Endothelial cell (in vitro differentiated cells): ENCODE measurements at regions not wholly inside any gene's neighbourhood (a gene's known extent, or its start where the extent isn't known, plus 50 kb on each side); places are given as distances from the start of the nearest gene placed in this dataset.

ENCODE experiments used
- DNase-seq: peaks from one replicate; pipeline ENCODE4 v3.0.0; 2021; ENCODE audit warnings: low spot score
- H3K27ac Mint-ChIP-seq: one replicate; pipeline ENCODE4 v1.8.0; 2021; ENCODE audit warnings: mixed read lengths, inconsistent platforms; ENCODE audit not compliant: unreplicated experiment
- H3K27me3 Mint-ChIP-seq: one replicate; pipeline ENCODE4 v1.8.0; 2021; ENCODE audit warnings: mild to moderate bottlenecking, moderate library complexity, mixed read lengths, inconsistent platforms; ENCODE audit not compliant: unreplicated experiment
- H3K36me3 Mint-ChIP-seq: one replicate; pipeline ENCODE4 v1.8.0; 2021; ENCODE audit warnings: mild to moderate bottlenecking, low read depth, mixed read lengths, inconsistent platforms; ENCODE audit not compliant: unreplicated experiment
- H3K4me1 Mint-ChIP-seq: one replicate; pipeline ENCODE4 v1.8.0; 2021; ENCODE audit warnings: mild to moderate bottlenecking, mixed read lengths, inconsistent platforms; ENCODE audit not compliant: unreplicated experiment
- H3K4me3 Mint-ChIP-seq: one replicate; pipeline ENCODE4 v1.8.0; 2021; ENCODE audit warnings: mild to moderate bottlenecking, mixed read lengths, inconsistent platforms; ENCODE audit not compliant: unreplicated experiment
- H3K9me3 Mint-ChIP-seq: one replicate; pipeline ENCODE4 v1.8.0; 2021; ENCODE audit warnings: mixed read lengths, inconsistent platforms; ENCODE audit not compliant: unreplicated experiment
- TF ChIP-seq, protein P1 (sequence below): fragments of 200-600 bp; sonication (generic); IDR thresholded peaks from one replicate; pipeline ENCODE4 v1.5.0; 2021; ENCODE audit warnings: antibody characterized with exemption; ENCODE audit not compliant: unreplicated experiment

DNA sequence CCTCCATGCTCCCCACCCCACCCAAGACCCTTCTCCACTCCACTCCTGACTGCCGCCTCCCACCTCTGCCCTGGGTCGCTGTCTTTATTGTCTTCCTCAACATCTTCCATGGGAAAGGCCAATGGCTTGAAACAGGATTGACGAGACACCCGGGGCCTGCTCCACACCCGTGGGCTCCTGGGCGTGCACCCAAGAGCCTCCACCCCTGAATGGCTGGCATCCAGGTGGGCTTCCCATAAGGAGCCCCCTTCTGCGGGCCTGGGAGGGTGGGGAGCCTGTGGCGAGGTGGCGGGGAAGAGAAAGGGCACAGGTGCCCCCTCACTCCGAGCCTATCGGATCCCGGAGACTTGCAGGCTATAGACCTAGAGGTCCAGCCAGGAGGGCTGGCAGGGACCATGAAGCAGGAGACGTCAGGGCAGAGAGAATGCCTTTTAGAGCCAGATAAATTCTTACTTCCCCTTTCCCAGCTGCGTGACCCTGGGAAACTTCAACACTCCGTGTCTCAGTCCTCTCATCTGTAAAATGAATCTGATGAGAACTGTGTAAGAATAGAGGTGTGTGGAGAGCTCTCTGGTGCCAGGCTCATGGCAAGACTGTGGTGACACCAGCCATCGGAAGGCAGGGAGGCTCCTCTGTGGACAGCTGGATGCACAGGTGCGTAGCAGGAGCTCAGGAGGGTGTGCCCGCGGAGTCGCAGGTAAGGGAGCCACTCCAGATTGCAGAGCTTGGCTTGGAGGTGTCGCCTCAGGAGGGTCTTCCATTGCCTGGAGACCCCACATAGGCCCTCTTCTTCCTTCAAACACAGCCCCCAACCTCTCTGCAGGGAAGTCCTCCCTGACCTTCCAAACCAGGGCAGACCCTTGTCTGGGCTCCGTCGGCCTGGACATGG, 53.9 kb downstream of the SMIM38 start:
- Mint-ChIP-seq H3K4me1 (no peaks in the 10 kb centered on the region), H3K4me3 (no peak overlapping the region), H3K27me3 (peaks cover 13% of the 10 kb centered on the region), H3K27ac (no peak overlapping the region), H3K9me3 (no peaks in the 10 kb centered on the region), H3K36me3 (no peaks in the 10 kb centered on the region)
- no peak for DNase-seq
- TF ChIP-seq, protein P1, sequence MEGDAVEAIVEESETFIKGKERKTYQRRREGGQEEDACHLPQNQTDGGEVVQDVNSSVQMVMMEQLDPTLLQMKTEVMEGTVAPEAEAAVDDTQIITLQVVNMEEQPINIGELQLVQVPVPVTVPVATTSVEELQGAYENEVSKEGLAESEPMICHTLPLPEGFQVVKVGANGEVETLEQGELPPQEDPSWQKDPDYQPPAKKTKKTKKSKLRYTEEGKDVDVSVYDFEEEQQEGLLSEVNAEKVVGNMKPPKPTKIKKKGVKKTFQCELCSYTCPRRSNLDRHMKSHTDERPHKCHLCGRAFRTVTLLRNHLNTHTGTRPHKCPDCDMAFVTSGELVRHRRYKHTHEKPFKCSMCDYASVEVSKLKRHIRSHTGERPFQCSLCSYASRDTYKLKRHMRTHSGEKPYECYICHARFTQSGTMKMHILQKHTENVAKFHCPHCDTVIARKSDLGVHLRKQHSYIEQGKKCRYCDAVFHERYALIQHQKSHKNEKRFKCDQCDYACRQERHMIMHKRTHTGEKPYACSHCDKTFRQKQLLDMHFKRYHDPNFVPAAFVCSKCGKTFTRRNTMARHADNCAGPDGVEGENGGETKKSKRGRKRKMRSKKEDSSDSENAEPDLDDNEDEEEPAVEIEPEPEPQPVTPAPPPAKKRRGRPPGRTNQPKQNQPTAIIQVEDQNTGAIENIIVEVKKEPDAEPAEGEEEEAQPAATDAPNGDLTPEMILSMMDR = no peak

DNA sequence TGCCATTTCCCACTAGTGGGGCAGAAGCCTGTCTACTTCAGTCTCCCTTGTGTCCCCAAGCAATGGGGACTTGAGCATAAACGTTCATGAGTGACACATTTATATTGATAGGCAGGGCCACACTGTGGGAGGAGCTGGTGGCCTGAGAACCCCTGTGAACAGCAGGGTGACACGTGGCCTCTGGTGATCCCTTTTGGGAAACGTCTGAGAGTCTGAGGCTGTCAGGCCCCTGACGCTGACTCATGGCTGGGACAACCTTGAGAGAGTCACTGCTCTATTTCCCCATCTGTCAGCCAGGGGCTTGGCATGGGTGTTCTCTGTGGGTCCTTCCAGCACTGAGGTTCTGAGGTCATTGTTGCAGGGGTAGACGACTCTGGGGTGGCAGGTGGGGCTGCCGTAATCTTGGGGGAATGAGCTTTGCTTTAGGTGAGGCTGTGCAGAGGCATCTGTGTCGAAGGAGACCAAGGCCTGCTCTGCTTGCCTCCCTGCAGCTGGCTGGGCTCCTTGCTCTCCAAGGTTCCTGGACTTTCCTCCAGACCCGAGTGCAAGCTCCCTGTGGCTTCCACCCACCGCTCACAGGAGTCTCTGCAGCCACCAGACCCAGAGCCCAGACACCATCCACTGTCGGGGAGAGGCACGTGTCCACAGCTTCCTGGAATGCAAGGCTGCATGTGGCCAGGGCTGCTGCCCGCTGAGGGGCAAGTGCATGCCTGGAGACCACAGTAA, 54.7 kb downstream of the SMIM38 start:
- Mint-ChIP-seq H3K27ac (no peak overlapping the region), H3K9me3 (no peaks in the 10 kb centered on the region), H3K4me1 (no peaks in the 10 kb centered on the region), H3K36me3 (no peaks in the 10 kb centered on the region), H3K27me3 (peaks cover 14% of the 10 kb centered on the region), H3K4me3 (no peak overlapping the region)
- TF ChIP-seq, protein P1 = no peak
- DNase-seq = no peak

DNA sequence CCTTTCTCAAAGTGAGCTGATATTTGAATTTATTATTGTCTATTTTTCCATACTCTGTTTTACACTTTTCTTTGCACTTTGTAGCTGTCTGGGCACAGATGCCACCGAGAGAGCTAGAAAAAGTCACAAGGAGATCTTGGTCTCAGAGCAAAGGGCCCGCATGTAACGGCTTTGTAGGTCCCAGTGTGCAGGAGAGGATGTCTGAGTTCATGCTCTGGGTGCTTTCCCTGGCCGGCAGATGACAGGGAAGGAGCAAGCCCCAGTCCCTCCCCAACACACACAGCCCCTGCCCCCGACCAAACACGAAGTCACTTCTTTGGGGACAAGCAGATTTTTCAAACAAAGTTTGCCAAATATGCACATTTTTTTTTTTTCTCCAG, 55.8 kb downstream of the SMIM38 start:
- Mint-ChIP-seq H3K36me3 (no peaks in the 10 kb centered on the region), H3K27me3 (peaks cover 14% of the 10 kb centered on the region), H3K9me3 (no peaks in the 10 kb centered on the region), H3K27ac (no peak overlapping the region), H3K4me3 (no peak overlapping the region), H3K4me1 (no peaks in the 10 kb centered on the region)
- no peak for DNase-seq
- TF ChIP-seq, protein P1 = no peak

DNA sequence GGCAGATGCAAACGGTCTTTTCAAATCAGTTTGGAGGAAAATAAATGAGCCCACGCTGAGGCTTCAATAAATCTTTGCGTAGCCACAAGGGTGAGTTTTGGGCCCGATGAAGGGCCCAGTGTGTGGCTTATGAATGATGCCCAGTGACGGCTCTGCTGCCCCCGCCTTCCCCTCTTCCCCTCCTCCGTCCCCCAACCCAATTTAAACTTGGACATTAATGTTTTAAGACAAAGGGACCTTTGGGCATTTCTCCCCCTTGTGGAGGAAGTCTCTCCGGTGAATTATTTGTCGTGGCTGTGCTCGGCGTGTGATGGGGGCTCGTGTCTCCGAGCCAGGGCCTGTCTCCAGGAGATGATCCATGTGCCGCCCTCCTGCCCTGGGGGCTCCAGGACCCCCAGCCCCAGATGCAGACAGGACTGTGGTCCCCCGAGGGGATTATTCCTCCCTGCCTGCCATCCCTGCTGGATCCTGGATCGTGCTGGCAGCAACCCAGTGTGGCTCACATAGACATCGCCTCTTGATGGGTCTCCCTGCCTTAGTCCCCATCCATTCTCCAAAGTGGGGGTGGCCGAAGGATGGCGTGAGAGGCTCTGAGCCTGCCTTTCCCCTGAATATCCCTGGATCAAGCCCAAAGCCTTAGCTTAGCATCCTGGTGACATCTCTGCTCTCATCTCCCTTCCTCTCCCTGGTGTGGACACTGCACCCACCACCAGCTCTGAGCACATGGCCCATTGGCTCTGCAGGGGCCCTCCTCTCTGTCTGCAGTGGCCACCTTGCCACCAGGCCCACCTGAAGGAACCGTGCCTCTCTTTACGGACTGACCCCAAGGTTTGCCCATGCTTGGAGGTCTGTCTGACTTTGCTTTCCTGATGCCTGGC, 56.4 kb downstream of the SMIM38 start:
- Mint-ChIP-seq H3K4me1 (no peaks in the 10 kb centered on the region), H3K27ac (no peak overlapping the region), H3K9me3 (no peaks in the 10 kb centered on the region), H3K36me3 (no peaks in the 10 kb centered on the region), H3K27me3 (peaks cover 12% of the 10 kb centered on the region), H3K4me3 (no peak overlapping the region)
- TF ChIP-seq, protein P1 = no peak
- no peak for DNase-seq
